ENCODE measurements at regions not wholly inside any gene's neighbourhood (a gene's known extent, or its start where the extent isn't known, plus 50 kb on each side); places are given as distances from the start of the nearest gene placed in this dataset.

- no peak for DNase-seq (ENCODE audit: extremely low spot score)
- TF ChIP-seq CTCF (IDR thresholded peaks at IDR 0.05) (no peak), POLR2A (IDR thresholded peaks at IDR 0.05; ENCODE audit: low read depth) (no peak), EP300 (IDR thresholded peaks at IDR 0.05) (no peak), POLR2AphosphoS5 (IDR thresholded peaks at IDR 0.05) (no peak)
- Histone ChIP-seq H3K9me3 (no peaks in the 10 kb centered on the region), H3K4me1 (no peaks in the 10 kb centered on the region), H3K36me3 (no peaks in the 10 kb centered on the region), H3K27ac (replicated peaks in 1 of 4) (no peak overlapping the region), H3K27me3 (no peaks in the 10 kb centered on the region), H3K4me3 (no peak overlapping the region)
- intact Hi-C loops (cut with DNase I), result no loop called here
- WGBS, result 75% methylated on average over 1 of the region's 1 CpG
These were observed 131.6 kb upstream of the EMCN start for GRCh38 chr4:100649417-100649816.

- H3K4me3 ChIP-seq, result no peak overlapping the region
- intact Hi-C loops (cut with DNase I), result no loop called here
- TF ChIP-seq POLR2A (IDR thresholded peaks at IDR 0.05; ENCODE audit: low read depth), result no peak
- no peak for TF ChIP-seq POLR2AphosphoS5 (IDR thresholded peaks at IDR 0.05)
- no peak for TF ChIP-seq CTCF (IDR thresholded peaks at IDR 0.05)
- TF ChIP-seq EP300 (IDR thresholded peaks at IDR 0.05), result no peak
- 75% methylated on average over 3 of the region's 3 CpGs for WGBS
- no peaks in the 10 kb centered on the region for H3K27me3 ChIP-seq
- no peaks in the 10 kb centered on the region for H3K36me3 ChIP-seq
- H3K9me3 ChIP-seq, result no peaks in the 10 kb centered on the region
- H3K4me1 ChIP-seq, result no peaks in the 10 kb centered on the region
- no peak for DNase-seq (ENCODE audit: extremely low spot score)
- H3K27ac ChIP-seq (replicated peaks in 1 of 4), result no peak overlapping the region
These were observed 126.3 kb upstream of the EMCN start for GRCh38 chr4:100644150-100644549.

GRCh38 chr4:100641336-100641735, 123.5 kb upstream of the EMCN start:
- no peak for DNase-seq (ENCODE audit: extremely low spot score)
- Histone ChIP-seq H3K4me1 (no peaks in the 10 kb centered on the region), H3K27ac (replicated peaks in 1 of 4) (no peak overlapping the region), H3K27me3 (no peaks in the 10 kb centered on the region), H3K36me3 (no peaks in the 10 kb centered on the region), H3K9me3 (peaks cover 0 to 10% (median 2%) of the 10 kb centered on the region in 4 donors), H3K4me3 (no peak overlapping the region)
- intact Hi-C loops (cut with DNase I), result no loop called here
- TF ChIP-seq POLR2A (IDR thresholded peaks at IDR 0.05; ENCODE audit: low read depth), result no peak
- no peak for TF ChIP-seq CTCF (IDR thresholded peaks at IDR 0.05)
- TF ChIP-seq POLR2AphosphoS5 (IDR thresholded peaks at IDR 0.05), result no peak
- no peak for TF ChIP-seq EP300 (IDR thresholded peaks at IDR 0.05)

GRCh38 chr4:100635899-100636298, 118.1 kb upstream of the EMCN start:
- no peak for TF ChIP-seq EP300 (IDR thresholded peaks at IDR 0.05)
- TF ChIP-seq CTCF (IDR thresholded peaks at IDR 0.05), result no peak
- no peak for TF ChIP-seq POLR2AphosphoS5 (IDR thresholded peaks at IDR 0.05)
- no peak for TF ChIP-seq POLR2A (IDR thresholded peaks at IDR 0.05; ENCODE audit: low read depth)
- no peak overlapping the region for H3K4me3 ChIP-seq
- H3K27ac ChIP-seq (replicated peaks in 1 of 4), result no peak overlapping the region
- H3K36me3 ChIP-seq, result no peaks in the 10 kb centered on the region
- intact Hi-C loops (cut with DNase I), result no loop called here
- H3K9me3 ChIP-seq, result peaks cover 0 to 10% (median 3%) of the 10 kb centered on the region in 4 donors
- DNase-seq (ENCODE audit: extremely low spot score), result no peak
- H3K4me1 ChIP-seq, result no peaks in the 10 kb centered on the region
- no peaks in the 10 kb centered on the region for H3K27me3 ChIP-seq

- H3K27ac ChIP-seq (replicated peaks in 1 of 4), result no peak overlapping the region
- intact Hi-C loops (cut with DNase I), result no loop called here
- no peaks in the 10 kb centered on the region for H3K4me1 ChIP-seq
- H3K36me3 ChIP-seq, result no peaks in the 10 kb centered on the region
- TF ChIP-seq POLR2AphosphoS5 (IDR thresholded peaks at IDR 0.05), result no peak
- TF ChIP-seq EP300 (IDR thresholded peaks at IDR 0.05), result no peak
- no peak for TF ChIP-seq POLR2A (IDR thresholded peaks at IDR 0.05; ENCODE audit: low read depth)
- no peak for TF ChIP-seq CTCF (IDR thresholded peaks at IDR 0.05)
- no peak for DNase-seq (ENCODE audit: extremely low spot score)
- H3K4me3 ChIP-seq, result no peak overlapping the region
- H3K9me3 ChIP-seq, result peaks cover 0 to 10% (median 3%) of the 10 kb centered on the region in 4 donors
- H3K27me3 ChIP-seq, result no peaks in the 10 kb centered on the region
- WGBS, result 100% methylated on average over 2 of the region's 2 CpGs
These were observed 115.4 kb upstream of the EMCN start for GRCh38 chr4:100633269-100633668.

Data from esophagus muscularis mucosa (tissue), 4 donors.